H1 (cell line): ENCODE measurements at regions not wholly inside any gene's neighbourhood (a gene's known extent, or its start where the extent isn't known, plus 50 kb on each side); places are given as distances from the start of the nearest gene placed in this dataset.

Experiments
- PHF8 ChIP-seq: fragments of 200-600 bp; sonication (generic); conservative IDR thresholded peaks from 2 replicates; pipeline ENCODE4 v1.7.1; 2012; ENCODE audit warnings: low read depth, mild to moderate bottlenecking, inconsistent platforms, low read length, moderate library complexity

DNA sequence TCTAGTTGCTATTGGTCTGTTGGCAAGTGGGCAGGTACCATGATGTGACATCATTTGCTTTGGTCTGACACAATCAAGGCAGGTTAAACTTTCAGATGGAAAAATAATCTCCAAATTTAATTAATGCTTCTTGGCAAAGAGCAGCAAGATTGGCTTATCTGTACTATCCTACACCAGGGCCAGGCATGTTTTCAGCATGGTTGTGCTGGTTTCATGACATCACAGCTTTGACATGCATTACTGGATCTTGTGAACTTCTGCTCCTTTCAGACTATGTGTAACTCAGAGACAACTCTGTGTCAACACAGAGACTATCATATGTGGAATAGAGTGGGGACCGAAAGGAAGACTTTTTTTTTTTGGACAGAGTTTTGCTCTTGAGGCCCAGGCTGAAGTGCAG, 520.5 kb downstream of the TDRD15 start (continued):
- TF ChIP-seq PHF8 = no peak
- TF ChIP-seq, all 59 proteins: peak for 0
